ENCODE measurements at regions not wholly inside any gene's neighbourhood (a gene's known extent, or its start where the extent isn't known, plus 50 kb on each side); places are given as distances from the start of the nearest gene placed in this dataset.

GRCh38 chr13:73779881-73780280 lies 354.3 kb downstream of the KLF12 start:
- DNase-seq, result no peak

GRCh38 chr13:73778242-73778864 lies 355.9 kb downstream of the KLF12 start:
- no peak for DNase-seq

GRCh38 chr13:73777134-73777533 lies 357.1 kb downstream of the KLF12 start:
- no peak for DNase-seq

GRCh38 chr13:73776151-73776785 lies 357.9 kb downstream of the KLF12 start:
- DNase-seq, result no peak

- DNase-seq, result no peak
Observed at GRCh38 chr13:73773168-73773549, 361.0 kb downstream of the KLF12 start.

- no peak for DNase-seq
Observed at GRCh38 chr13:73772449-73773167, 361.6 kb downstream of the KLF12 start.

GRCh38 chr13:73767747-73768315 lies 366.4 kb downstream of the KLF12 start:
- no peak for DNase-seq

GRCh38 chr13:73767191-73767741 lies 366.9 kb downstream of the KLF12 start:
- no peak for DNase-seq

GRCh38 chr13:73765651-73766384 lies 368.4 kb downstream of the KLF12 start:
- DNase-seq, result peak; percentile 93

- DNase-seq, result no peak
Observed at GRCh38 chr13:73759434-73759833, 374.8 kb downstream of the KLF12 start.

- DNase-seq, result no peak
Observed at GRCh38 chr13:73757481-73758233, 376.5 kb downstream of the KLF12 start.

- peak; percentile 41 for DNase-seq
Observed at GRCh38 chr13:73754727-73755292, 379.4 kb downstream of the KLF12 start.

GRCh38 chr13:73754241-73754640 lies 380.0 kb downstream of the KLF12 start:
- DNase-seq, result no peak

GRCh38 chr13:73751290-73751689 lies 382.9 kb downstream of the KLF12 start:
- DNase-seq, result no peak

- DNase-seq, result no peak
Observed at GRCh38 chr13:73748404-73748803, 385.8 kb downstream of the KLF12 start.

GRCh38 chr13:73745190-73745589 lies 389.0 kb downstream of the KLF12 start:
- DNase-seq, result no peak

GRCh38 chr13:73742982-73743381 lies 391.2 kb downstream of the KLF12 start:
- no peak for DNase-seq

- no peak for DNase-seq
Observed at GRCh38 chr13:73741742-73742141, 392.5 kb downstream of the KLF12 start.

- DNase-seq, result no peak
Observed at GRCh38 chr13:73741111-73741510, 393.1 kb downstream of the KLF12 start.

- no peak for DNase-seq
Observed at GRCh38 chr13:73740666-73741065, 393.5 kb downstream of the KLF12 start.

- no peak for DNase-seq
Observed at GRCh38 chr13:73739394-73739793, 394.8 kb downstream of the KLF12 start.

GRCh38 chr13:73738626-73739025 lies 395.6 kb downstream of the KLF12 start:
- DNase-seq, result no peak

All from NCI-H1105 treated with DMSO at 0.1 percent for 48 hours (cell line).